ENCODE measurements at regions not wholly inside any gene's neighbourhood (a gene's known extent, or its start where the extent isn't known, plus 50 kb on each side); places are given as distances from the start of the nearest gene placed in this dataset.

DNA sequence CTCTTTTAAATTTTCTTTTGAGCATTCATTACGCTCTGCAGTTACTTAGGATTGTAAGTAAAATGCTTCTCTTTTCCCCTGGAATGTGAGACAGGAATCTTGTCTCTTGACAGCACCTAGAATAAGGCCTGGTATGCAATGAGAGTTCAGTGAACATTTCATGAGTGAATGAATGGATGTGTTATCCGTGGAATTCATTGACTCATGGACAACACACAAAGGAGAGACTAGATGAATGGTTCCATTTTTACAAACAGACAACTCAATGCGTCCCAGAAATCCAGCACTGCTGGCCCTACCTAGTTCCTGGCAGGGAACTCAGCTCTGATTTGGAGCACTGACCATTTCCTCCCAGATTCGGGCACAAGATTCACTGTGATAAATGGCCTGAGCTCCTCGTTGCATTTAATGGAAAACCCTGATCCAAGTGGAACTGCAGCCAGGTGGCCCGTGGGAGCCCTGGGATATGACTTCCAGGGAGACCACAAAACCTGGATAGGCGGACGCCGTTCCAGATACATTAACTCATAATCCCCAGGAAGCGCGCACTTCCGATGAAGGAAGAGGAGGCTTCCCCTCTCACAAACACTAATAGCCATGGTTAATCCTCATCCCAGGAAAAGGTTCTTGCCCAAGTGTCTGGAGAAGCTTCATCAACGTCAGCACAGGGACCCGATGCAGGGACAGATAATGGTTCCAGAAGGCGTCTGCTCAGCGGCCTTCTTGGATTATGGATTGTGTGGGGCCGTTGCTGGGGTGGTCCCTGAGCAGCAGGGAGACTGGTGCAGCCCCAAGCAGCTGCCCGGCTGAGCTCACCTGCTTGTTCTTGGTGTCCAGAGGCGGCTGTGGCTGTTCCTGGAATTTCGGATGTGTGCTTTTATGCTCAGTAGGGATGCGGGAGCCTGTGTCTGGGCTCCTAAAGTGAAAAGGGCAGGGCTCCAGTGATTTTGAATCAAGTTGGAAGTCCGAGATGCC is 211.1 kb upstream of the TSHZ3 start:
- DNase-seq (ENCODE audit: low read depth, low spot score): no peak
- H3K4me3 ChIP-seq (ENCODE audit: low read depth, low read length): no peak overlapping the region
- ChIA-PET CTCF (interaction anchor here (0.7 kb wide), 1 partner anchor 9 kb away, joined by 3 read pairs; no protein-coding TSS in a partner anchor), POLR2A (no interaction called here)
- peaks cover 3% of the 10 kb centered on the region; the same call in 1 of the 2 replicates for H3K9me3 ChIP-seq (ENCODE audit: control insufficient read depth, insufficient read depth, low read length)
- no peak overlapping the region for H3K27ac ChIP-seq (ENCODE audit: low read depth, low read length)
- TF ChIP-seq CTCF (IDR thresholded peaks at IDR 0.05; ENCODE audit: low read depth, low read length): no peak
- H3K27me3 ChIP-seq (ENCODE audit: control insufficient read depth, insufficient read depth, low read length): no peaks in the 10 kb centered on the region

- ChIA-PET POLR2A (no interaction called here), CTCF (interaction anchor here (0.6 kb wide), 1 partner anchor 804 kb away, joined by 3 read pairs; no protein-coding TSS in a partner anchor)
- H3K9me3 ChIP-seq (ENCODE audit: control insufficient read depth, insufficient read depth, low read length): peaks cover 3% of the 10 kb centered on the region; the same call in 1 of the 2 replicates
These were observed 213.9 kb upstream of the TSHZ3 start for GRCh38 chr19:31562966-31563612.

GRCh38 chr19:31567776-31568175 is 218.5 kb upstream of the TSHZ3 start:
- no peaks in the 10 kb centered on the region; the same call in 1 of the 2 replicates for H3K9me3 ChIP-seq (ENCODE audit: control insufficient read depth, insufficient read depth, low read length)
- ChIA-PET POLR2A (no interaction called here), CTCF (no interaction called here)
- no peak for DNase-seq (ENCODE audit: low read depth, low spot score)
- no peak for TF ChIP-seq CTCF (IDR thresholded peaks at IDR 0.05; ENCODE audit: low read depth, low read length)
- no peak overlapping the region for H3K4me3 ChIP-seq (ENCODE audit: low read depth, low read length)
- H3K27ac ChIP-seq (ENCODE audit: low read depth, low read length): no peak overlapping the region
- no peaks in the 10 kb centered on the region for H3K27me3 ChIP-seq (ENCODE audit: control insufficient read depth, insufficient read depth, low read length)

More at GRCh38 chr19:31562966-31563612, 213.9 kb upstream of the TSHZ3 start:
- no peak for TF ChIP-seq CTCF (IDR thresholded peaks at IDR 0.05; ENCODE audit: low read depth, low read length)
- Histone ChIP-seq H3K4me3 (ENCODE audit: low read depth, low read length) (no peak overlapping the region), H3K27ac (ENCODE audit: low read depth, low read length) (no peak overlapping the region), H3K27me3 (ENCODE audit: control insufficient read depth, insufficient read depth, low read length) (no peaks in the 10 kb centered on the region)
- no peak for DNase-seq (ENCODE audit: low read depth, low spot score)

GRCh38 chr19:31568724-31569123 is 219.5 kb upstream of the TSHZ3 start:
- H3K27me3 ChIP-seq (ENCODE audit: control insufficient read depth, insufficient read depth, low read length): no peaks in the 10 kb centered on the region
- H3K4me3 ChIP-seq (ENCODE audit: low read depth, low read length): no peak overlapping the region
- H3K27ac ChIP-seq (ENCODE audit: low read depth, low read length): no peak overlapping the region
- POLR2A ChIA-PET: no interaction called here
- H3K9me3 ChIP-seq (ENCODE audit: control insufficient read depth, insufficient read depth, low read length): no peaks in the 10 kb centered on the region
- no peak for DNase-seq (ENCODE audit: low read depth, low spot score)
- CTCF ChIA-PET: no interaction called here
- TF ChIP-seq CTCF (IDR thresholded peaks at IDR 0.05; ENCODE audit: low read depth, low read length): no peak

DNA sequence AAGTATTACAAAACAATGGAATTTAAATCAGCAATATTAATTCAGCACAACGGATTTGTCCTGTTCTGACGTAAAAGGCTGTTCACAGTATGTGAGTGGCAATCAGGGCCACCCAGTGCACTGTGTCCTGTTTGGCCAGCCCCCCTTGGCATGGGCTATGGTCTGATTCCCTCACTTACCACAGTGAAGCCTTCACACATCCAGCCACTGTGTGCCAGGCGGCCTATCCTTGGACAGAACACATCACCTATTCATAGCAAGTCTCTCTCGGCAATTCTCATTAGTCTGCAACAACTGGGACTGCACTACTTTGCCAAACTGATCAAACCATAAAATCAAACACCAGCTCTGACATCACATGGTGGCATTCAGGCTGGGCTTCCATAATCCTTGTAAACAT is 221.5 kb upstream of the TSHZ3 start:
- DNase-seq (ENCODE audit: low read depth, low spot score): no peak
- H3K27me3 ChIP-seq (ENCODE audit: control insufficient read depth, insufficient read depth, low read length): no peaks in the 10 kb centered on the region
- POLR2A ChIA-PET: no interaction called here
- H3K4me3 ChIP-seq (ENCODE audit: low read depth, low read length): no peak overlapping the region
- H3K9me3 ChIP-seq (ENCODE audit: control insufficient read depth, insufficient read depth, low read length): no peaks in the 10 kb centered on the region
- no peak overlapping the region for H3K27ac ChIP-seq (ENCODE audit: low read depth, low read length)
- no peak for TF ChIP-seq CTCF (IDR thresholded peaks at IDR 0.05; ENCODE audit: low read depth, low read length)
- CTCF ChIA-PET: no interaction called here

Data from AG04450 (cell line).